H1 (cell line): ENCODE measurements at regions not wholly inside any gene's neighbourhood (a gene's known extent, or its start where the extent isn't known, plus 50 kb on each side); places are given as distances from the start of the nearest gene placed in this dataset.

Source experiments
- ATF3 ChIP-seq: IDR thresholded peaks from 2 replicates; pipeline ENCODE4 v1.6.1; 2011; ENCODE audit warnings: low read depth, mild to moderate bottlenecking, low read length; ENCODE audit not compliant: insufficient read depth
- CTCF ChIP-seq, 3 experiments: IDR thresholded peaks; 1 replicate in 2 of 3; 2 replicates in 1 of 3; pipeline versions ENCODE4 v1.5.1 to v1.6.1; 2011; ENCODE audit warnings: low read length in 3 of 3, mild to moderate bottlenecking in 3 of 3, inconsistent platforms in 2 of 3, low read depth in 1 of 3, moderate library complexity in 1 of 3; ENCODE audit not compliant: insufficient read depth in 1 of 3; ENCODE audit errors: control extremely low read depth in 1 of 3
- EZH2 ChIP-seq: fragments of 200-600 bp; sonication (generic); IDR thresholded peaks from 2 replicates; pipeline ENCODE4 v1.7.1; 2012; ENCODE audit warnings: low read depth, mild to moderate bottlenecking, moderate library complexity, low read length, inconsistent platforms; ENCODE audit not compliant: severe bottlenecking
- MAFK ChIP-seq: IDR thresholded peaks from 2 replicates; pipeline ENCODE4 v1.6.1; 2012; ENCODE audit warnings: low read depth, mild to moderate bottlenecking, improper control_type of control experiment, low read length
- NRF1 ChIP-seq: IDR thresholded peaks from 2 replicates; pipeline ENCODE4 v1.6.1; 2011; ENCODE audit warnings: mild to moderate bottlenecking, low read depth, low read length, improper control_type of control experiment
- POLR2A ChIP-seq, 2 experiments: IDR thresholded peaks; 1 replicate in 1 of 2; 2 replicates in 1 of 2; pipeline ENCODE4 v1.6.1; 2011; ENCODE audit warnings: low read depth in 2 of 2, low read length in 2 of 2, mild to moderate bottlenecking in 2 of 2; ENCODE audit errors: control extremely low read depth in 1 of 2
- RAD21 ChIP-seq, 2 experiments: IDR thresholded peaks in 1 of 2; conservative IDR thresholded peaks in 1 of 2; 2 replicates each; pipeline ENCODE4 v1.6.1; 2011; ENCODE audit warnings: low read depth in 2 of 2, low read length in 2 of 2, improper control_type of control experiment in 1 of 2, inconsistent platforms in 1 of 2, mild to moderate bottlenecking in 1 of 2, moderate library complexity in 1 of 2
- SP1 ChIP-seq: IDR thresholded peaks from 2 replicates; pipeline ENCODE4 v1.6.1; 2011; ENCODE audit warnings: low read depth, low read length
- SRF ChIP-seq: IDR thresholded peaks from 2 replicates; pipeline ENCODE4 v1.6.1; 2011; ENCODE audit warnings: mild to moderate bottlenecking, low read depth, low read length, moderate library complexity
- SUZ12 ChIP-seq: fragments of 200-600 bp; sonication (generic); IDR thresholded peaks from 2 replicates; pipeline ENCODE4 v1.6.1; 2012; ENCODE audit warnings: mild to moderate bottlenecking, inconsistent platforms, low read length, moderate library complexity, mixed read lengths

DNA sequence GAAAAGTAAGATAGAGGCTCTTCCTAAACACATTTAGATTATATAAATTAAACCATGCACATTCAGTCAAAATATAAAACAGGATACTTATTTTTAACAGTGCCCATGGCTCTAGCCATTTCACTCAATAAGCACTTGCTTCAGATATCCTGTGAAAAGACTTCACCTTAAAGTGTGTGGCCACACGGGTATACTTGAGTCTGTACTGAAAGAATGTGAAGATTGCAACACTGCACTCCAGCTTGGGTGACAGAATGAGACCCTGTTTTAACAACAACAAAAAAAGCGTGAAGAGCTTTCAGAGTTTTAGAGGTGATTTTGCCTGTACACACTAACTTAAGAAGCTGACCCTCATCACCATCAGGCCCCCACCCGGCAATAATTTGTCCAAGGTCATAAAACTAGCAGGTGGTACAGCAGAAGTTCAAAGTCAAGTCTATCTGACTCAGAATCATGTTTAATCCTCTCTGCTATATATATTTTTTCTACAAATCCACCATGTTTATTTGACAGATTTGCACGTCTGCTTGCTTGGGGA, 203.5 kb upstream of the GUCY1A2 start:
- TF ChIP-seq SP1 (no peak), POLR2A (IDR thresholded peaks at IDR 0.05; ENCODE audit: control extremely low read depth in 1 of 2, low read depth in 2 of 2, low read length in 2 of 2) (no peak), SRF (no peak), CTCF (IDR thresholded peaks at IDR 0.05; ENCODE audit: control extremely low read depth in 1 of 3, insufficient read depth in 1 of 3, low read depth in 1 of 3, low read length in 3 of 3) (no peak), ATF3 (no peak), MAFK (no peak), SUZ12 (no peak), RAD21 (IDR thresholded peaks at IDR 0.05 in 1 of 2, conservative IDR thresholded peaks at IDR 0.05 in 1 of 2; ENCODE audit: low read depth in 2 of 2, low read length in 2 of 2) (no peak), NRF1 (no peak), EZH2 (no peak)
